IMR-90 (cell line): ENCODE measurements at regions not wholly inside any gene's neighbourhood (a gene's known extent, or its start where the extent isn't known, plus 50 kb on each side); places are given as distances from the start of the nearest gene placed in this dataset.

Source experiments
- ATAC-seq: fragments of 200-7000 bp; cut with Tn5 transposase; 2 replicates; pipeline ENCODE4 v1.9.1; 2020; ENCODE audit warnings: low read depth, mild to moderate bottlenecking, moderate library complexity
- BruUV-seq: library from RNA; stranded (reverse); fragments of 400-500 nt; replicated peaks from 2 replicates; lab custom pipeline; 2021; lab: Mats Ljungman, UMichigan
- CTCF ChIA-PET: fragments of 300-600 bp; formaldehyde crosslinking; extraction: SDS; loops from one replicate; lab custom pipeline; 2021; ENCODE audit warnings: antibody characterized with exemption; lab: Yijun Ruan, JAX
- POLR2A ChIA-PET: fragments of 300-600 bp; sonication (Branson Sonifier 250); formaldehyde crosslinking; loops from one replicate; lab custom pipeline; 2022; ENCODE audit warnings: antibody characterized with exemption; ENCODE audit not compliant: unreplicated experiment; lab: Charles Lee
- DNase-seq: peaks from one replicate; pipeline ENCODE4 v3.0.0; 2013
- H2AFZ ChIP-seq: replicated peaks from 2 replicates; pipeline ENCODE3; 2013; ENCODE audit warnings: low read length, mild to moderate bottlenecking; ENCODE audit not compliant: poor library complexity
- H2AK5ac ChIP-seq: 2 replicates; pipeline ENCODE4 v1.6.1; 2013; ENCODE audit warnings: low read depth, low read length, inconsistent platforms
- H2AK9ac ChIP-seq: replicated peaks from 2 replicates; pipeline ENCODE3; 2013; ENCODE audit warnings: mild to moderate bottlenecking, low read depth, low read length, moderate library complexity; ENCODE audit not compliant: poor library complexity
- H2BK120ac ChIP-seq: 2 replicates; pipeline ENCODE4 v1.6.1; 2013; ENCODE audit warnings: low read depth, low read length, inconsistent platforms
- H2BK15ac ChIP-seq: 3 replicates; pipeline ENCODE4 v1.6.1; 2013; ENCODE audit warnings: low read depth, low read length, inconsistent platforms
- H2BK20ac ChIP-seq: 2 replicates; pipeline ENCODE4 v1.6.1; 2013; ENCODE audit warnings: low read depth, mild to moderate bottlenecking, inconsistent platforms, low read length, moderate library complexity
- H2BK5ac ChIP-seq: 2 replicates; pipeline ENCODE4 v1.6.1; 2013; ENCODE audit warnings: mild to moderate bottlenecking, low read depth, low read length, inconsistent platforms; ENCODE audit not compliant: poor library complexity, severe bottlenecking
- H3K14ac ChIP-seq: replicated peaks from 2 replicates; pipeline ENCODE4 v1.6.1; 2013; ENCODE audit warnings: low read depth, low read length, inconsistent platforms
- H3K18ac ChIP-seq: 2 replicates; pipeline ENCODE4 v1.6.1; 2013; ENCODE audit warnings: low read depth, low read length, control low read depth
- H3K23ac ChIP-seq: 2 replicates; pipeline ENCODE4 v1.6.1; 2013; ENCODE audit warnings: low read depth, low read length, inconsistent platforms
- H3K27ac ChIP-seq: 2 replicates; pipeline ENCODE4 v1.5.1; 2013; ENCODE audit warnings: mild to moderate bottlenecking, control low read depth, low read length; ENCODE audit not compliant: insufficient read depth
- H3K27me3 ChIP-seq: 2 replicates; pipeline ENCODE4 v1.6.1; 2013; ENCODE audit warnings: low read length; ENCODE audit not compliant: control insufficient read depth, insufficient read depth
- H3K36me3 ChIP-seq: 2 replicates; pipeline ENCODE4 v1.6.1; 2013; ENCODE audit warnings: low read length, mixed read lengths; ENCODE audit not compliant: control insufficient read depth, insufficient read depth
- H3K4ac ChIP-seq: 2 replicates; pipeline ENCODE4 v1.6.1; 2013; ENCODE audit warnings: low read depth, low read length, inconsistent platforms
- H3K4me1 ChIP-seq: 2 replicates; pipeline ENCODE4 v1.6.1; 2013; ENCODE audit warnings: low read length, mixed read lengths; ENCODE audit not compliant: control insufficient read depth, insufficient read depth
- H3K4me2 ChIP-seq: 2 replicates; pipeline ENCODE4 v1.6.1; 2013; ENCODE audit warnings: low read depth, mild to moderate bottlenecking, control low read depth, low read length, moderate library complexity
- H3K4me3 ChIP-seq: 2 replicates; pipeline ENCODE4 v1.5.1; 2013; ENCODE audit warnings: low read depth, mild to moderate bottlenecking, control low read depth, low read length, moderate library complexity; ENCODE audit not compliant: insufficient read depth
- H3K56ac ChIP-seq: 2 replicates; pipeline ENCODE4 v1.6.1; 2013; ENCODE audit warnings: low read length, inconsistent platforms; ENCODE audit not compliant: insufficient read depth; ENCODE audit errors: extremely low read depth
- H3K79me1 ChIP-seq, 2 experiments: 2 replicates each; pipeline ENCODE4 v1.6.1; 2013; ENCODE audit warnings: low read length in 2 of 2, inconsistent platforms in 1 of 2, low read depth in 1 of 2
- H3K9ac ChIP-seq: 2 replicates; pipeline ENCODE4 v1.6.1; 2013; ENCODE audit warnings: low read depth, low read length, control low read depth
- H3K9me1 ChIP-seq: 2 replicates; pipeline ENCODE4 v1.6.1; 2013; ENCODE audit warnings: low read length, inconsistent platforms; ENCODE audit not compliant: insufficient read depth
- H3K9me3 ChIP-seq: 2 replicates; pipeline ENCODE4 v1.6.1; 2013; ENCODE audit warnings: low read length; ENCODE audit not compliant: control insufficient read depth, insufficient read depth
- H4K20me1 ChIP-seq: 2 replicates; pipeline ENCODE4 v1.6.1; 2013; ENCODE audit warnings: low read length, inconsistent platforms; ENCODE audit not compliant: insufficient read depth
- H4K5ac ChIP-seq: 2 replicates; pipeline ENCODE4 v1.6.1; 2013; ENCODE audit warnings: mild to moderate bottlenecking, low read depth, low read length, control low read depth
- H4K8ac ChIP-seq, 2 experiments: 2 replicates each; pipeline ENCODE4 v1.6.1; 2013; ENCODE audit warnings: low read depth in 2 of 2, low read length in 2 of 2, control low read depth in 1 of 2, inconsistent platforms in 1 of 2
- H4K91ac ChIP-seq: 2 replicates; pipeline ENCODE4 v1.6.1; 2013; ENCODE audit warnings: low read depth, low read length, inconsistent platforms; ENCODE audit not compliant: insufficient read depth
- BHLHE40 ChIP-seq: fragments of 150-350 bp; IDR thresholded peaks from 2 replicates; pipeline ENCODE4 v1.6.1; 2016; ENCODE audit warnings: mild to moderate bottlenecking, low read depth, low read length
- CEBPB ChIP-seq: IDR thresholded peaks from 2 replicates; pipeline ENCODE4 v1.6.1; 2012; ENCODE audit warnings: low read depth, low read length, improper control_type of control experiment
- CHD1 ChIP-seq: IDR thresholded peaks from 2 replicates; pipeline ENCODE4 v1.6.1; 2012; ENCODE audit warnings: low read depth, low read length, improper control_type of control experiment
- CTCF ChIP-seq: conservative IDR thresholded peaks from 2 replicates; pipeline ENCODE4 v1.5.1; 2012; ENCODE audit warnings: mild to moderate bottlenecking, low read depth, low read length, improper control_type of control experiment
- ELK1 ChIP-seq: fragments of 150-350 bp; IDR thresholded peaks from 2 replicates; pipeline ENCODE4 v1.6.1; 2016; ENCODE audit warnings: low read depth, mild to moderate bottlenecking, low read length, moderate library complexity, borderline replicate concordance
- FOS ChIP-seq: fragments of 150-350 bp; IDR thresholded peaks from 2 replicates; pipeline ENCODE4 v1.6.1; 2016; ENCODE audit warnings: low read depth, low read length
- MAFK ChIP-seq: IDR thresholded peaks from 2 replicates; pipeline ENCODE4 v1.6.1; 2012; ENCODE audit warnings: low read depth, low read length, improper control_type of control experiment
- MAZ ChIP-seq: IDR thresholded peaks from 2 replicates; pipeline ENCODE4 v1.6.1; 2012; ENCODE audit warnings: low read depth, mild to moderate bottlenecking, low read length, improper control_type of control experiment, moderate library complexity, borderline replicate concordance
- MXI1 ChIP-seq: IDR thresholded peaks from 2 replicates; pipeline ENCODE4 v1.6.1; 2012; ENCODE audit warnings: low read depth, mild to moderate bottlenecking, low read length, moderate library complexity, borderline replicate concordance
- NFE2L2 ChIP-seq: fragments of 150-350 bp; IDR thresholded peaks from 2 replicates; pipeline ENCODE4 v1.6.1; 2016; ENCODE audit warnings: low read depth, mild to moderate bottlenecking, low read length
- POLR2A ChIP-seq: IDR thresholded peaks from 2 replicates; pipeline ENCODE4 v1.6.1; 2012; ENCODE audit warnings: mild to moderate bottlenecking, low read depth, low read length
- RAD21 ChIP-seq: IDR thresholded peaks from 2 replicates; pipeline ENCODE4 v1.6.1; 2012; ENCODE audit warnings: low read length, improper control_type of control experiment
- RCOR1 ChIP-seq: IDR thresholded peaks from 2 replicates; pipeline ENCODE4 v1.6.1; 2012; ENCODE audit warnings: mild to moderate bottlenecking, low read length, improper control_type of control experiment; ENCODE audit not compliant: insufficient replicate concordance
- RFX5 ChIP-seq: IDR thresholded peaks from 2 replicates; pipeline ENCODE4 v1.8.0; 2012; ENCODE audit warnings: low read depth, mild to moderate bottlenecking, low read length, moderate library complexity
- SMC3 ChIP-seq: fragments of 150-350 bp; IDR thresholded peaks from 2 replicates; pipeline ENCODE4 v1.6.1; 2016; ENCODE audit warnings: low read depth, mild to moderate bottlenecking, antibody characterized with exemption, low read length, moderate library complexity
- USF2 ChIP-seq: fragments of 150-350 bp; IDR thresholded peaks from 2 replicates; pipeline ENCODE4 v1.6.1; 2017; ENCODE audit warnings: mild to moderate bottlenecking, antibody characterized with exemption, low read length, low read depth
- WGBS, 2 experiments: methylation state at CpG; one replicate each; pipeline versions ENCODE4 v1.1.5 to v1.1.7; 2013; ENCODE audit warnings: missing lambda C conversion rate in 2 of 2; ENCODE audit not compliant: insufficient read length in 1 of 2; ENCODE audit errors: extremely low coverage in 2 of 2; 5-methylcytosine and 5-hydroxymethylcytosine counted together
- dilution Hi-C: fragments of 300-500 bp; cut with HindIII; formaldehyde crosslinking; loops from one replicate; pipeline ENCODE4 v1.14.3; 2018; ENCODE audit warnings: low sequenced_read_pairs; ENCODE audit not compliant: unreplicated experiment
- in situ Hi-C: fragments of 300-500 bp; cut with MboI; formaldehyde crosslinking; loops from 3 replicates; pipeline ENCODE4 v1.14.3; 2019; ENCODE audit warnings: low sequenced_read_pairs, inconsistent platforms, mixed read lengths
- intact Hi-C: fragments of 100-400 bp; cut with micrococcal nuclease; formaldehyde crosslinking; loops from 2 replicates; pipeline ENCODE4 v1.10.0; 2022

- no TSS peak for BruUV-seq
- no peak overlapping the region for H4K5ac ChIP-seq
These were observed 651.5 kb downstream of the CENPC start for GRCh38 chr4:66893807-66894206.

More at GRCh38 chr4:66893807-66894206, 651.5 kb downstream of the CENPC start:
- Histone ChIP-seq H3K23ac (no peak overlapping the region), H4K20me1 (no peaks in the 10 kb centered on the region), H2AK9ac (no peak overlapping the region), H4K91ac (no peak overlapping the region), H3K4me1 (no peaks in the 10 kb centered on the region), H2AK5ac (no peak overlapping the region), H3K4ac (no peak overlapping the region), H3K4me2 (no peak overlapping the region), H3K79me1 (no peaks in the 10 kb centered on the region), H3K56ac (no peak overlapping the region), H3K18ac (no peak overlapping the region), H2BK120ac (no peak overlapping the region), H2BK20ac (no peak overlapping the region), H3K27me3 (no peaks in the 10 kb centered on the region), H3K9me1 (no peaks in the 10 kb centered on the region), H2BK15ac (no peak overlapping the region), H4K8ac (no peak overlapping the region), H3K14ac (no peak overlapping the region), H3K4me3 (no peak overlapping the region), H3K27ac (no peak overlapping the region), H2BK5ac (no peak overlapping the region), H2AFZ (no peak overlapping the region), H3K9ac (no peak overlapping the region), H3K9me3 (no peaks in the 10 kb centered on the region; the same call in 1 of the 2 replicates), H3K36me3 (no peaks in the 10 kb centered on the region)
- DNase-seq (no peak), ATAC-seq (no peak)
- in situ Hi-C loops (no loop called here), intact Hi-C loops (no loop called here), dilution Hi-C loops (no loop called here)
- CTCF ChIA-PET = no interaction called here
- POLR2A ChIA-PET = no interaction called here
- no CpG with 5 or more reads among the region's 1 CpG for WGBS, 2 experiments
- TF ChIP-seq BHLHE40 (no peak), CTCF (no peak), RCOR1 (no peak), ELK1 (no peak), POLR2A (no peak), CHD1 (no peak), RFX5 (no peak), MAFK (no peak), USF2 (no peak), MXI1 (no peak), NFE2L2 (no peak), MAZ (no peak), RAD21 (no peak), SMC3 (no peak), CEBPB (no peak), FOS (no peak)
